Testis (tissue), 2 donors: ENCODE measurements at regions not wholly inside any gene's neighbourhood (a gene's known extent, or its start where the extent isn't known, plus 50 kb on each side); places are given as distances from the start of the nearest gene placed in this dataset.
A peak's percentile ranks its signal among the peaks of the same experiment; 100 is the strongest.

ENCODE experiments used
- DNase-seq: peaks from one replicate; pipeline ENCODE4 v3.0.0-alpha.2; 2019
- H3K27ac ChIP-seq, 2 donors: fragments of 200-600 bp; sonication (generic); one replicate each; pipeline ENCODE4 v1.5.1; 2019
- H3K27me3 ChIP-seq: fragments of 200-600 bp; sonication (generic); one replicate; pipeline ENCODE4 v1.5.1; 2019
- H3K36me3 ChIP-seq: fragments of 200-600 bp; sonication (generic); one replicate; pipeline ENCODE4 v1.5.1; 2017; ENCODE audit warnings: low read depth; ENCODE audit errors: missing control alignments
- H3K4me1 ChIP-seq: fragments of 200-600 bp; sonication (generic); one replicate; pipeline ENCODE4 v1.5.1; 2019
- H3K4me3 ChIP-seq, 2 donors: fragments of 200-600 bp; sonication (generic); one replicate each; pipeline ENCODE4 v1.5.1; 2017 to 2019
- H3K9me3 ChIP-seq: fragments of 200-600 bp; sonication (generic); one replicate; pipeline ENCODE4 v1.5.1; 2017
- CTCF ChIP-seq, 3 experiments: fragments of 450-650 bp in 2 of 3; fragments of 200-600 bp in 1 of 3; sonication (generic) in 1 of 3; IDR thresholded peaks; one replicate each; pipeline ENCODE4 v1.5.1; 2016 to 2019; ENCODE audit warnings: antibody characterized with exemption in 3 of 3, mild to moderate bottlenecking in 2 of 3, moderate library complexity in 1 of 3
- POLR2A ChIP-seq: fragments of 450-650 bp; IDR thresholded peaks from one replicate; pipeline ENCODE4 v1.6.1; 2017; ENCODE audit warnings: antibody characterized with exemption, mild to moderate bottlenecking, moderate library complexity
- WGBS, 2 donors: methylation state at CpG; one replicate each; pipeline ENCODE4 v1.1.5; 2018; 5-methylcytosine and 5-hydroxymethylcytosine counted together
- intact Hi-C: fragments of 100-400 bp; cut with DNase I; formaldehyde crosslinking; loops from one replicate; pipeline ENCODE4 v1.15.1; 2023; ENCODE audit warnings: low total_unique reads

GRCh38 chr2:240350006-240350355 lies 85.5 kb upstream of the GPC1 start:
- no peak overlapping the region for H3K4me3 ChIP-seq
- no peaks in the 10 kb centered on the region for H3K36me3 ChIP-seq
- DNase-seq = no peak
- 90 to 91% methylated on average over 6 to 8 of the region's 8 CpGs for WGBS, 2 donors
- no peak overlapping the region for H3K27ac ChIP-seq
- no peaks in the 10 kb centered on the region for H3K27me3 ChIP-seq
- no peaks in the 10 kb centered on the region for H3K4me1 ChIP-seq
- TF ChIP-seq POLR2A (no peak), CTCF (IDR thresholded peaks at IDR 0.05) (no peak)
- intact Hi-C loops = no loop called here
- no peaks in the 10 kb centered on the region for H3K9me3 ChIP-seq

- TF ChIP-seq POLR2A = no peak
- no peak for TF ChIP-seq CTCF (IDR thresholded peaks at IDR 0.05)
- 95% methylated on average over 15 of the region's 15 CpGs; no CpG with 5 or more reads in 1 of the 2 donors for WGBS, 2 donors
- DNase-seq = no peak
- no peaks in the 10 kb centered on the region for H3K4me1 ChIP-seq
- intact Hi-C loops = no loop called here
- no peaks in the 10 kb centered on the region for H3K36me3 ChIP-seq
- H3K27me3 ChIP-seq = no peaks in the 10 kb centered on the region
- no peak overlapping the region for H3K4me3 ChIP-seq
- no peaks in the 10 kb centered on the region for H3K9me3 ChIP-seq
- H3K27ac ChIP-seq = no peak overlapping the region
Measured at GRCh38 chr2:240350696-240351087, 84.8 kb upstream of the GPC1 start.

GRCh38 chr2:240351088-240351741 lies 84.2 kb upstream of the GPC1 start:
- H3K27me3 ChIP-seq = no peaks in the 10 kb centered on the region
- DNase-seq = no peak

GRCh38 chr2:240351826-240352426 lies 83.5 kb upstream of the GPC1 start:
- intact Hi-C loops = no loop called here
- H3K27ac ChIP-seq = no peak overlapping the region
- WGBS, 2 donors = 72% methylated on average over 10 to 14 of the region's 14 CpGs
- H3K27me3 ChIP-seq = no peaks in the 10 kb centered on the region
- H3K36me3 ChIP-seq = no peaks in the 10 kb centered on the region
- DNase-seq = peak; percentile 61
- no peaks in the 10 kb centered on the region for H3K4me1 ChIP-seq
- H3K9me3 ChIP-seq = no peaks in the 10 kb centered on the region
- TF ChIP-seq CTCF (IDR thresholded peaks at IDR 0.05) (no peak), POLR2A (no peak)
- H3K4me3 ChIP-seq = no peak overlapping the region

More at GRCh38 chr2:240351088-240351741, 84.2 kb upstream of the GPC1 start:
- Histone ChIP-seq H3K27ac (no peak overlapping the region), H3K4me1 (no peaks in the 10 kb centered on the region), H3K36me3 (no peaks in the 10 kb centered on the region), H3K4me3 (no peak overlapping the region), H3K9me3 (no peaks in the 10 kb centered on the region)
- intact Hi-C loops = no loop called here
- TF ChIP-seq CTCF (IDR thresholded peaks at IDR 0.05) (no peak), POLR2A (no peak)
- 75 to 83% methylated on average over 21 to 28 of the region's 28 CpGs for WGBS, 2 donors
